ENCODE measurements at regions not wholly inside any gene's neighbourhood (a gene's known extent, or its start where the extent isn't known, plus 50 kb on each side); places are given as distances from the start of the nearest gene placed in this dataset.

DNA sequence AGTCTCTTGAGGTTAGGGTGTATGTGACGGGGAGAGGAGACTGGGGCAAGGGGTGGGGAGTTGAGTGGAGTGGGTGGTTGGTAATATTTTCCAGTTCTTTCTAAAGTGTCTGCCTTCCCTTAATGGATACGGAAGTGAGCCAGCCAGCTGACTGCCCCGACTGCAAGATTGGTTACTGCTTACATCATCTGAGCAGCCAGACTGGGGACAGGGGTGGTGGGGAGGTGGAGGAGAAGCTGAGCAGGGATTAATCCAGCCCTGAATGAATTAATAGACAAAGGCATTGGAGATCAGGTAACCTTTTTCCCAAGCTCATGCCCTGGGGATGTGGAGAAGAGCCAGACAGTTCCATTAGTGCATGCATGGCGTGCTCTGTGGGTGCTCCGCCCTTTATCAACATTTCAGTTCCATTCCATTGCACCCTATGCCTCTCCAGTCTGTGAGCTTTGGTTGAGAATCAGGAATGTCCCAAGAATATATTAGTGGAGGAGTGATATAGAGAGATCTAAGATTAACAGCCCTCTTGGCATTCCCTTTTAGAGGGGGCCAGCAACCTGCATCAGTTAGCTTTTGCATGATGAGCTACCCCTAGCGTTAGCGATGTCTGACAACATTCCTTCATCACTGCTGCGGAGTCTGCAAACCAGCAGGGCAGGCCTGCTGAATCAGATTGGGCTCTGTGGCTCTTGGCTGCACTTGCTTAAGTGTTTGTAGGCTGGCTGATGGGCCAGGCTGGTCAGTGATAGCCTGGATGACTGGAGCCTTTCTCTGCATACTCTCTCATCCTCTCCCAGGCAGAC is 67.4 kb downstream of the TNP1 start:
- no peak for TF ChIP-seq EZH2 (IDR thresholded peaks at IDR 0.05; ENCODE audit: low read length, missing control alignments)
- TF ChIP-seq, protein P1, sequence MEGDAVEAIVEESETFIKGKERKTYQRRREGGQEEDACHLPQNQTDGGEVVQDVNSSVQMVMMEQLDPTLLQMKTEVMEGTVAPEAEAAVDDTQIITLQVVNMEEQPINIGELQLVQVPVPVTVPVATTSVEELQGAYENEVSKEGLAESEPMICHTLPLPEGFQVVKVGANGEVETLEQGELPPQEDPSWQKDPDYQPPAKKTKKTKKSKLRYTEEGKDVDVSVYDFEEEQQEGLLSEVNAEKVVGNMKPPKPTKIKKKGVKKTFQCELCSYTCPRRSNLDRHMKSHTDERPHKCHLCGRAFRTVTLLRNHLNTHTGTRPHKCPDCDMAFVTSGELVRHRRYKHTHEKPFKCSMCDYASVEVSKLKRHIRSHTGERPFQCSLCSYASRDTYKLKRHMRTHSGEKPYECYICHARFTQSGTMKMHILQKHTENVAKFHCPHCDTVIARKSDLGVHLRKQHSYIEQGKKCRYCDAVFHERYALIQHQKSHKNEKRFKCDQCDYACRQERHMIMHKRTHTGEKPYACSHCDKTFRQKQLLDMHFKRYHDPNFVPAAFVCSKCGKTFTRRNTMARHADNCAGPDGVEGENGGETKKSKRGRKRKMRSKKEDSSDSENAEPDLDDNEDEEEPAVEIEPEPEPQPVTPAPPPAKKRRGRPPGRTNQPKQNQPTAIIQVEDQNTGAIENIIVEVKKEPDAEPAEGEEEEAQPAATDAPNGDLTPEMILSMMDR (conservative IDR thresholded peaks at IDR 0.05 in 1 of 2, IDR thresholded peaks at IDR 0.05 in 1 of 2; ENCODE audit: low read depth in 1 of 2, low read length in 2 of 2) = no peak

All from fibroblast of lung (primary cell).